HL-60 (cell line): ENCODE measurements at regions not wholly inside any gene's neighbourhood (a gene's known extent, or its start where the extent isn't known, plus 50 kb on each side); places are given as distances from the start of the nearest gene placed in this dataset.

Experiments
- DNase-seq, 2 experiments: peaks; one replicate each; pipeline ENCODE4 v3.0.0-alpha.2; 2010 to 2020; ENCODE audit warnings: low read depth in 1 of 2, low spot score in 1 of 2
- H3K27ac ChIP-seq: fragments of 250-450 bp; sonication (Bioruptor Pico); replicated peaks from 2 replicates; pipeline ENCODE4 v1.5.1; 2020; ENCODE audit warnings: mild to moderate bottlenecking, moderate library complexity
- H3K27me3 ChIP-seq: fragments of 250-450 bp; sonication (Bioruptor Pico); 2 replicates; pipeline ENCODE4 v1.5.1; 2021; ENCODE audit warnings: mild to moderate bottlenecking, moderate library complexity; ENCODE audit not compliant: insufficient read depth, poor library complexity, severe bottlenecking
- H3K4me3 ChIP-seq: replicated peaks from 2 replicates; pipeline ENCODE4 v1.5.1; 2011; ENCODE audit warnings: mild to moderate bottlenecking, control low read depth, low read length; ENCODE audit not compliant: insufficient read depth
- CTCF ChIP-seq: IDR thresholded peaks from one replicate; pipeline ENCODE4 v1.5.1; 2011; ENCODE audit warnings: low read length, control low read depth, inconsistent platforms; ENCODE audit not compliant: insufficient read depth
- GABPA ChIP-seq: IDR thresholded peaks from 2 replicates; pipeline ENCODE4 v1.6.1; 2012; ENCODE audit warnings: low read depth
- POLR2AphosphoS5 ChIP-seq: IDR thresholded peaks from 2 replicates; pipeline ENCODE4 v1.6.1; 2012; ENCODE audit warnings: low read depth
- REST ChIP-seq: IDR thresholded peaks from 2 replicates; pipeline ENCODE4 v1.6.1; 2012; ENCODE audit warnings: low read depth; ENCODE audit not compliant: insufficient replicate concordance
- SPI1 ChIP-seq: IDR thresholded peaks from 2 replicates; pipeline ENCODE4 v1.6.1; 2012; ENCODE audit warnings: low read depth, mild to moderate bottlenecking, borderline replicate concordance

- Histone ChIP-seq H3K4me3 (no peak overlapping the region), H3K27ac (no peak overlapping the region), H3K27me3 (no peaks in the 10 kb centered on the region)
- TF ChIP-seq POLR2AphosphoS5 (no peak), SPI1 (no peak), GABPA (no peak), REST (no peak), CTCF (no peak)
- no peak for DNase-seq
Observed at GRCh38 chr10:85280014-85280413, 951.6 kb downstream of the CCSER2 start.

GRCh38 chr10:85284778-85285770 lies 956.7 kb downstream of the CCSER2 start:
- no peak for TF ChIP-seq REST
- DNase-seq = no peak
- no peaks in the 10 kb centered on the region for H3K27me3 ChIP-seq
- H3K27ac ChIP-seq = no peak overlapping the region
- H3K4me3 ChIP-seq = no peak overlapping the region

- Histone ChIP-seq H3K4me3 (no peak overlapping the region), H3K27me3 (no peaks in the 10 kb centered on the region), H3K27ac (no peak overlapping the region)
- no peak for DNase-seq
- no peak for TF ChIP-seq POLR2AphosphoS5
- TF ChIP-seq SPI1 = no peak
- TF ChIP-seq GABPA = no peak
- TF ChIP-seq REST = no peak
- TF ChIP-seq CTCF = no peak
Observed at GRCh38 chr10:85293483-85293882, 965.1 kb downstream of the CCSER2 start.
